H1 (cell line): ENCODE measurements at regions not wholly inside any gene's neighbourhood (a gene's known extent, or its start where the extent isn't known, plus 50 kb on each side); places are given as distances from the start of the nearest gene placed in this dataset.

ENCODE experiments used
- CTCF ChIA-PET: fragments of 300-600 bp; sonication (Branson Sonifier 250); formaldehyde crosslinking; loops from one replicate; lab custom pipeline; 2021; ENCODE audit not compliant: partially characterized antibody; lab: Charles Lee
- POLR2A ChIA-PET: fragments of 300-600 bp; sonication (Branson Sonifier 250); formaldehyde crosslinking; loops from one replicate; lab custom pipeline; 2021; ENCODE audit warnings: inconsistent platforms; ENCODE audit not compliant: partially characterized antibody; lab: Charles Lee
- DNase-seq, 2 experiments: peaks; one replicate each; pipeline versions ENCODE4 v3.0.0 to v3.0.0-alpha.2; 2010 to 2022; ENCODE audit warnings: low spot score in 2 of 2, low read depth in 1 of 2, mixed read lengths in 1 of 2
- FAIRE-seq: peaks from 2 replicates; lab custom pipeline; 2011; peaks lifted over from hg19 to GRCh38; lab: Jason Lieb, UNC
- H2AFZ ChIP-seq: 2 replicates; pipeline ENCODE4 v1.8.1; 2012; ENCODE audit warnings: low read length, inconsistent platforms
- H2AK5ac ChIP-seq: 2 replicates; pipeline ENCODE4 v1.6.1; 2013; ENCODE audit warnings: low read depth, low read length
- H2BK120ac ChIP-seq: replicated peaks from 2 replicates; pipeline ENCODE3; 2013; ENCODE audit warnings: low read depth, low read length, inconsistent platforms
- H2BK12ac ChIP-seq: 2 replicates; pipeline ENCODE4 v1.6.1; 2013; ENCODE audit warnings: low read depth, low read length
- H2BK15ac ChIP-seq: 2 replicates; pipeline ENCODE4 v1.6.1; 2013; ENCODE audit warnings: low read length
- H2BK20ac ChIP-seq: 2 replicates; pipeline ENCODE4 v1.6.1; 2013; ENCODE audit warnings: low read length
- H2BK5ac ChIP-seq: 2 replicates; pipeline ENCODE4 v1.6.1; 2013; ENCODE audit warnings: low read depth, low read length
- H3K14ac ChIP-seq: 2 replicates; pipeline ENCODE4 v1.6.1; 2013; ENCODE audit warnings: inconsistent platforms; ENCODE audit not compliant: insufficient read length
- H3K18ac ChIP-seq: 2 replicates; pipeline ENCODE4 v1.6.1; 2013; ENCODE audit warnings: low read length; ENCODE audit errors: extremely low read depth
- H3K23ac ChIP-seq: 2 replicates; pipeline ENCODE4 v1.6.1; 2013; ENCODE audit warnings: inconsistent platforms; ENCODE audit not compliant: insufficient read length
- H3K23me2 ChIP-seq: 2 replicates; pipeline ENCODE4 v1.6.1; 2013; ENCODE audit warnings: low read depth, low read length
- H3K27ac ChIP-seq: 2 replicates; pipeline ENCODE4 v1.6.1; 2011; ENCODE audit warnings: low read depth, low read length, inconsistent platforms
- H3K27me3 ChIP-seq, 4 experiments: replicated peaks in 1 of 4; 1 replicate in 1 of 4; 2 replicates in 3 of 4; pipeline versions ENCODE4 v1.6.1 to v1.8.1; 2011 to 2013; ENCODE audit warnings: low read length in 3 of 4, mild to moderate bottlenecking in 3 of 4, inconsistent platforms in 2 of 4, mixed read lengths in 2 of 4, moderate library complexity in 1 of 4; ENCODE audit not compliant: control insufficient read depth in 3 of 4, insufficient read depth in 3 of 4; ENCODE audit errors: extremely low read depth in 1 of 4
- H3K36me3 ChIP-seq, 4 experiments: 2 replicates each; pipeline versions ENCODE4 v1.6.1 to v1.8.1; 2011 to 2013; ENCODE audit warnings: mild to moderate bottlenecking in 4 of 4, low read length in 3 of 4, moderate library complexity in 2 of 4, control low read depth in 1 of 4, inconsistent platforms in 1 of 4; ENCODE audit not compliant: insufficient read depth in 4 of 4, control insufficient read depth in 2 of 4
- H3K4ac ChIP-seq: replicated peaks from 2 replicates; pipeline ENCODE3; 2013; ENCODE audit warnings: low read length, low read depth, mixed read lengths, inconsistent platforms; ENCODE audit not compliant: insufficient read length
- H3K4me1 ChIP-seq, 4 experiments: replicated peaks in 1 of 4; 1 replicate in 1 of 4; 2 replicates in 3 of 4; pipeline versions ENCODE4 v1.6.1 to v1.8.1; 2011 to 2013; ENCODE audit warnings: low read length in 3 of 4, inconsistent platforms in 2 of 4, mixed read lengths in 1 of 4; ENCODE audit not compliant: insufficient read depth in 4 of 4, control insufficient read depth in 3 of 4
- H3K4me2 ChIP-seq, 2 experiments: 2 replicates each; pipeline versions ENCODE4 v1.6.1 to v1.8.1; 2011 to 2013; ENCODE audit warnings: low read depth in 2 of 2, low read length in 2 of 2, control low read depth in 1 of 2, inconsistent platforms in 1 of 2, mild to moderate bottlenecking in 1 of 2; ENCODE audit not compliant: insufficient read depth in 1 of 2
- H3K4me3 ChIP-seq, 4 experiments: fragments of 200-600, 300-600 bp in 1 of 4; sonication (generic), shearing (Covaris generic), sonication (Bioruptor Twin) in 1 of 4; 2 replicates each; pipeline versions ENCODE4 v1.5.1 to v1.8.1; 2011 to 2016; ENCODE audit warnings: low read length in 4 of 4, low read depth in 3 of 4, control low read depth in 2 of 4, inconsistent platforms in 2 of 4, mild to moderate bottlenecking in 2 of 4, mixed read lengths in 1 of 4, moderate library complexity in 1 of 4; ENCODE audit not compliant: insufficient read depth in 2 of 4; ENCODE audit errors: extremely low read depth in 1 of 4
- H3K56ac ChIP-seq: replicated peaks from 2 replicates; pipeline ENCODE3; 2013; ENCODE audit warnings: low read depth, mild to moderate bottlenecking, mixed read lengths, low read length, inconsistent platforms; ENCODE audit not compliant: insufficient read length
- H3K79me1 ChIP-seq: 2 replicates; pipeline ENCODE4 v1.6.1; 2013; ENCODE audit warnings: low read depth, low read length, control low read depth
- H3K79me2 ChIP-seq, 2 experiments: 2 replicates each; pipeline versions ENCODE4 v1.6.1 to v1.8.1; 2012 to 2013; ENCODE audit warnings: low read length in 2 of 2, mild to moderate bottlenecking in 2 of 2, inconsistent platforms in 1 of 2; ENCODE audit not compliant: insufficient read depth in 2 of 2, control insufficient read depth in 1 of 2
- H3K9ac ChIP-seq, 4 experiments: replicated peaks in 1 of 4; 1 replicate in 1 of 4; 2 replicates in 3 of 4; pipeline versions ENCODE4 v1.6.1 to v1.8.1; 2011 to 2013; ENCODE audit warnings: low read depth in 3 of 4, low read length in 3 of 4, control low read depth in 2 of 4, mild to moderate bottlenecking in 2 of 4, moderate library complexity in 2 of 4, inconsistent platforms in 1 of 4; ENCODE audit errors: extremely low read depth in 1 of 4
- H3K9me3 ChIP-seq, 2 experiments: 2 replicates each; pipeline versions ENCODE4 v1.6.1 to v1.8.1; 2012 to 2013; ENCODE audit warnings: mild to moderate bottlenecking in 2 of 2, moderate library complexity in 2 of 2, control low read depth in 1 of 2, inconsistent platforms in 1 of 2, low read depth in 1 of 2, low read length in 1 of 2, mixed read lengths in 1 of 2; ENCODE audit not compliant: insufficient read depth in 2 of 2
- H4K20me1 ChIP-seq, 2 experiments: replicated peaks in 1 of 2; 2 replicates each; pipeline versions ENCODE3 to v1.8.1; 2011 to 2013; ENCODE audit warnings: inconsistent platforms in 2 of 2, low read length in 2 of 2, mild to moderate bottlenecking in 1 of 2; ENCODE audit not compliant: insufficient read depth in 2 of 2, control insufficient read depth in 1 of 2
- H4K5ac ChIP-seq: 2 replicates; pipeline ENCODE4 v1.6.1; 2013; ENCODE audit warnings: low read length, low read depth, mixed read lengths, inconsistent platforms; ENCODE audit not compliant: insufficient read length
- H4K8ac ChIP-seq: 2 replicates; pipeline ENCODE4 v1.8.0; 2013; ENCODE audit warnings: mild to moderate bottlenecking, moderate library complexity, low read length, inconsistent platforms; ENCODE audit not compliant: insufficient read depth; ENCODE audit errors: extremely low read depth
- H4K91ac ChIP-seq: replicated peaks from 2 replicates; pipeline ENCODE3; 2013; ENCODE audit warnings: low read length, mixed read lengths, inconsistent platforms; ENCODE audit not compliant: insufficient read length
- ASH2L ChIP-seq: fragments of 200-600, 300-600 bp; sonication (generic); IDR thresholded peaks from one replicate; pipeline ENCODE4 v1.7.1; 2017; ENCODE audit warnings: low read length
- ATF3 ChIP-seq: IDR thresholded peaks from 2 replicates; pipeline ENCODE4 v1.6.1; 2011; ENCODE audit warnings: low read depth, mild to moderate bottlenecking, low read length; ENCODE audit not compliant: insufficient read depth
- BCL11A ChIP-seq, 2 experiments: IDR thresholded peaks; one replicate each; pipeline ENCODE4 v1.6.1; 2011; ENCODE audit warnings: low read depth in 2 of 2, low read length in 2 of 2, mild to moderate bottlenecking in 2 of 2
- BRCA1 ChIP-seq: IDR thresholded peaks from 2 replicates; pipeline ENCODE4 v1.6.1; 2012; ENCODE audit warnings: low read depth, low read length, improper control_type of control experiment
- CREB1 ChIP-seq: IDR thresholded peaks from 2 replicates; pipeline ENCODE4 v1.6.1; 2012; ENCODE audit warnings: inconsistent platforms
- CTCF ChIP-seq, 3 experiments: IDR thresholded peaks; 1 replicate in 2 of 3; 2 replicates in 1 of 3; pipeline versions ENCODE4 v1.5.1 to v1.6.1; 2011; ENCODE audit warnings: low read length in 3 of 3, mild to moderate bottlenecking in 3 of 3, inconsistent platforms in 2 of 3, low read depth in 1 of 3, moderate library complexity in 1 of 3; ENCODE audit not compliant: insufficient read depth in 1 of 3; ENCODE audit errors: control extremely low read depth in 1 of 3
- FOSL1 ChIP-seq: IDR thresholded peaks from 2 replicates; pipeline ENCODE4 v1.6.1; 2011; ENCODE audit warnings: mild to moderate bottlenecking, low read depth, low read length, moderate library complexity; ENCODE audit not compliant: insufficient read depth
- MAFK ChIP-seq: IDR thresholded peaks from 2 replicates; pipeline ENCODE4 v1.6.1; 2012; ENCODE audit warnings: low read depth, mild to moderate bottlenecking, improper control_type of control experiment, low read length
- RFX5 ChIP-seq: IDR thresholded peaks from 2 replicates; pipeline ENCODE4 v1.6.1; 2011; ENCODE audit warnings: low read depth, low read length, improper control_type of control experiment, borderline replicate concordance
- SIN3A ChIP-seq, 2 experiments: IDR thresholded peaks in 1 of 2; conservative IDR thresholded peaks in 1 of 2; 2 replicates each; pipeline ENCODE4 v1.6.1; 2011 to 2012; ENCODE audit warnings: low read length in 2 of 2, improper control_type of control experiment in 1 of 2, low read depth in 1 of 2, mild to moderate bottlenecking in 1 of 2
- SP2 ChIP-seq: IDR thresholded peaks from 2 replicates; pipeline ENCODE4 v1.6.1; 2012; ENCODE audit warnings: mild to moderate bottlenecking, low read length, inconsistent platforms
- SRF ChIP-seq: IDR thresholded peaks from 2 replicates; pipeline ENCODE4 v1.6.1; 2011; ENCODE audit warnings: mild to moderate bottlenecking, low read depth, low read length, moderate library complexity
- YY1 ChIP-seq: IDR thresholded peaks from 2 replicates; pipeline ENCODE4 v1.6.1; 2011; ENCODE audit warnings: low read depth, mild to moderate bottlenecking, low read length
- WGBS, 2 experiments: shearing (Covaris generic) in 1 of 2; methylation state at CpG; one replicate each; pipeline versions ENCODE4 v1.1.6 to v1.1.7; 2013 to 2015; ENCODE audit warnings: low lambda C conversion rate in 2 of 2, mixed read lengths in 2 of 2, inconsistent platforms in 1 of 2, low coverage in 1 of 2, missing lambda C conversion rate in 1 of 2; ENCODE audit not compliant: insufficient replicate concordance in 2 of 2, insufficient coverage in 1 of 2, insufficient read length in 1 of 2; ENCODE audit errors: extremely low coverage in 1 of 2, missing lambda C conversion rate in 1 of 2; 5-methylcytosine and 5-hydroxymethylcytosine counted together

- H3K9me3 ChIP-seq, result no peaks in the 10 kb centered on the region
- H3K4me1 ChIP-seq, result no peaks in the 10 kb centered on the region
- no peak for FAIRE-seq
- no peak overlapping the region for H3K4me3 ChIP-seq
- WGBS, 2 experiments, result 89% methylated on average over 3 of the region's 3 CpGs; no CpG with 5 or more reads in 1 of the 2 experiments
- H2BK12ac ChIP-seq, result no peak overlapping the region
- H3K4ac ChIP-seq, result no peak overlapping the region
- H4K20me1 ChIP-seq, result no peaks in the 10 kb centered on the region
- ChIA-PET POLR2A (no interaction called here), CTCF (no interaction called here)
- no peak overlapping the region for H2BK120ac ChIP-seq
- no peak overlapping the region for H3K27ac ChIP-seq
- no peaks in the 10 kb centered on the region for H3K79me1 ChIP-seq
- H3K27me3 ChIP-seq, result no peaks in the 10 kb centered on the region
- H4K91ac ChIP-seq, result no peak overlapping the region
- no peak overlapping the region for H3K18ac ChIP-seq
- no peaks in the 10 kb centered on the region for H3K23me2 ChIP-seq
- no peak overlapping the region for H3K14ac ChIP-seq
- H3K56ac ChIP-seq, result no peak overlapping the region
- no peak overlapping the region for H2AK5ac ChIP-seq
- no peak overlapping the region for H2BK5ac ChIP-seq
- H3K4me2 ChIP-seq, result no peak overlapping the region
- H2BK20ac ChIP-seq, result no peak overlapping the region
- H2BK15ac ChIP-seq, result no peak overlapping the region
- no peaks in the 10 kb centered on the region for H3K79me2 ChIP-seq
- H4K8ac ChIP-seq, result no peak overlapping the region
- no peak overlapping the region for H3K23ac ChIP-seq
- H3K9ac ChIP-seq, result no peak overlapping the region
- H3K36me3 ChIP-seq, result no peaks in the 10 kb centered on the region
- no peak overlapping the region for H2AFZ ChIP-seq
- H4K5ac ChIP-seq, result no peak overlapping the region
- no peak for DNase-seq
- TF ChIP-seq RFX5 (no peak), YY1 (no peak), ATF3 (no peak), ASH2L (no peak), CREB1 (no peak), BRCA1 (no peak), FOSL1 (no peak), CTCF (IDR thresholded peaks at IDR 0.05; ENCODE audit: control extremely low read depth in 1 of 3, insufficient read depth in 1 of 3, low read depth in 1 of 3, low read length in 3 of 3) (no peak), MAFK (no peak), SP2 (no peak), SRF (no peak), BCL11A (IDR thresholded peaks at IDR 0.05; ENCODE audit: low read depth in 2 of 2, low read length in 2 of 2) (no peak), SIN3A (conservative IDR thresholded peaks at IDR 0.05 in 1 of 2, IDR thresholded peaks at IDR 0.05 in 1 of 2; ENCODE audit: low read depth in 1 of 2, low read length in 2 of 2) (no peak)
Measured at GRCh38 chr13:40238761-40239160, 427.7 kb downstream of the FOXO1 start.
